GM19452 (cell line): ENCODE measurements at regions not wholly inside any gene's neighbourhood (a gene's known extent, or its start where the extent isn't known, plus 50 kb on each side); places are given as distances from the start of the nearest gene placed in this dataset.
"Not testable (repeated sequence)": the region's sequence is repeated elsewhere in the genome, so short reads cannot be mapped to it uniquely, and the experiment has no call there.

ENCODE experiments used
- ATAC-seq: cut with Tn5 transposase; IDR thresholded peaks from one replicate; pipeline ENCODE4 v1.9.1; 2021; ENCODE audit not compliant: unreplicated experiment

DNA sequence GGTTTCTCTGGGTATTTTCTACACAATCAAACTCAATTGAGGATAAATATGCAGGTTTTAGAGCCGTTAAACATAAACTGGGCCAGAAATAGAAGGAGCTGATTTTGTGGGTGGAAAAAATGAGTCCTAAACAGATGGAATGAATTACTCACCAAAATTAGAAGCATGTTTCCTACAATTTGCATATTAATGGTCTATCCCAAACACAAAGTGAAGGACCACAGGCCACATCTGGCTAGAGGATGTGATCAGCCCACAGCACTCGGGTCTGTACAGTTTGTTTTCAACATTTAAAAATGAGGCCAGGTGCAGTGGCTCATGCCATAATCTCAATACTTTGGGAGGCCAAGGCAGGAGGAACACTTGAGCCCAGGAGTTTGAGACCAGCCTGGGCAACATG lies 296.3 kb downstream of the PREX1 start:
- ATAC-seq: no peak

- no peak for ATAC-seq
Measured at GRCh38 chr20:48530957-48531356, 296.8 kb downstream of the PREX1 start.

DNA sequence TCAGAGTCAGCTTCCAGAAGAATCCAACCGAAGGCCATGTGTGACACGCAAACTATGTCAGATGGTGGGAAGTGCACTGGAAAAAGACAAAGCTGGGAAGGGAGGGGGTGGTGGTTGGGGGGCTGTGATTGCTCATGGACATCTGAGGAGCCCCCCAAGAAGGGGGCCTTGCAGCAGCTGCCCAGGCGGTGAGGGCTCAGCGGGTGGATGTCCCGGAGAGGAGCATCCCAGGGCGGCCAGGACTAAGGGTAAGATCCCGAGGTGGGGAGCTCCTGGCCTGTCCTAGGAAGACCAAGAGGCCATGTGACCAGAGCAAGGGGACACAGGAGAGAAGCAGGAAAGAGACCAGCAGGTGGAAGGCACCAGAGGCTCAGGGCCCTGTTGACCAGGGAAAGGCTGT lies 299.5 kb downstream of the PREX1 start:
- ATAC-seq: no peak

DNA sequence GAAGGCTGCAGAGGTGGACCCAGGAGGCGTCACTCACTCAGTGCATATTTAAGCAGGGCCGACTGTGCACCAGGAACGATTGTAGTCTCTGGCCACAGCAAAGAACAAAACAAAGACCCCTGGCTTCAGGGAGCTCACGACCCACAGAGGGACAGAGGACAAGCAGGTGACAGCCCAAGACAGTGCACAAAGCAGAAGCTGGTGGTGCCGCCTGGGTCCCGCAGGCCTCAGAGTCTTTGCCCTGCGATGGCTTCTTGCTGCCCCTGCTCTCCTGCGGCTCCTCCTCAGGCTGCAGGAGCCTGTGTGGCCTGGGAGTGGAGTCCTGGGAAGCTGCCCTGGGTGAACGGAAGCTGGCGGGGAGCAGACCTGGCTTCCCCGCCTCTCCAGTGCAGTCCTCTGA lies 300.0 kb downstream of the PREX1 start:
- ATAC-seq: no peak

DNA sequence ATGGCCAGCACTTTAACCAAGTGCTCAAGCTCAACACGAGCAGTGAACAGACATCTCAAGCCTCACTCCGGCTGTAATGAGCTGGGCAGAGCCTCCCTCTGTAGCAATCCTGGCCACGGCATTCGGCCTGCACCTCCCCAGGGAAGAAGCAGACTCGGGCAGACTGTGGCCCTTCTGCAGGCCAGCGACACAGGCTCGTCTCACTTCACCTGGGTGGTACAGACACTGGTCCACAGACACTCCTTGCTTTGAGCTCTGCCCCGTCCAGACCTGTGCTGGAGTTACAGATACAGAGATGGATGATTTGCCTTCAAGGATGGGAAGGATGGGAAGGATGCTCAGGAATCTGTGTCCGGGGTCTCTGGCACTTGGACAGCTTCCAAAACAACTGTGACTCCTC lies 300.9 kb downstream of the PREX1 start:
- ATAC-seq: no peak

- no peak for ATAC-seq
Measured at GRCh38 chr20:48525400-48525799, 302.4 kb downstream of the PREX1 start.

DNA sequence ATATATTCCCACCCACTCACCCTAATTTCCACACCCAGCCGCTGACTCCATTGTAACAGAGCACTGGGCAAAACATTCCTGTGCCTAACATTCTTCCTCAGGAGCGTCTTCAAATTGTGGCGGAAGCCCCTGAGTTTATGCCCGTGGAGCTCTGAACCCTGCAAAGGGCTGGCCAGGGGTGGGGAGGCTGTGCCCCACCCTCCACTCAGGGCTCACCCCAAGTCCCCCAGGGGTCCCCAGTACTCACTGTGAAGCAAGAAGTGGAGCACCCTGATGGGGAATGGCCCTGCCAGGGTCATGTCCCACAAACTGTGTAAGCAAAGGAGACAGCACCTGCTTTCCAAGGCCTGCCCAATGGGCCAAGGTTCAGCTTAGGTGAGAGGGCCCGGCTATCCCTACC lies 303.2 kb downstream of the PREX1 start:
- no peak for ATAC-seq

DNA sequence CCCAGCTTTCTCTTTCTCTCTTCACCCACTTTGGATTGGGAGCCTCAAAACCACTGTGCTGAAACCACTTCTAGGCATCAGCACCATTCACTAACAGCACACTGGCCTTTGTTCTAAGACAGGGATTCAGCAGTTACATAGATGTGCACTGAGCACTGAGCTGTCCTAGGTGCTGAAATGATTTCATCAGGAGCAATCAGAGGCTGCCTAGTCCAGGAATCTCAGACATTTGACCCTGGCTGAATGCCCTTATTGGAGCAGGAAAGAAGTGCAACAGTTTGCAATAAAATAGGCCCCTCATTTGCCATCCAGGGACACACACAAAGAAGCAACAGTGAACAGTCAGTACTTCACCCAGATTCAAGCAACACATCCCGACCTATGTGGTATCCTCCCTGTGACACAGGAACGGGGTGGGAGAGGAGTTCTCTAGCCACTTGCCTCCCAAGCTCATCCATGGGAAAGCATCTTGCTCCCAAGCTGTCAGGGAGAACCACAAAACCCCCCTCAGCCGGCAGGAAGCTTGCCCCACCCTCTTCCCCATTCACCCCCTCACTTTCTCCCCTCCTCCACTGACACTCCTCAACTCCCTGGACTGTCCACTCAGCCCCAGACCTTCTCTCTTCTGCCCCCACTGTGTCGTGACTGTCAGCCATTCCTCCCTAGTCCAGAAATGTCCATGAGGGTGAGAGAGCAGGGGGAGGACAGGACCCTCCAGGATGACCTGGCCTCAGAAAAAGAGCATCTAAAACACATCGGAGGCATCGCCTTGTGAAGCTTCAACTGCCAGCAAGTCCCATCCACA lies 304.4 kb downstream of the PREX1 start:
- no peak for ATAC-seq

- no peak for ATAC-seq
Measured at GRCh38 chr20:48521121-48521520, 306.7 kb downstream of the PREX1 start.

GRCh38 chr20:48516196-48516595 lies 311.6 kb downstream of the PREX1 start:
- ATAC-seq: not testable (repeated sequence)

DNA sequence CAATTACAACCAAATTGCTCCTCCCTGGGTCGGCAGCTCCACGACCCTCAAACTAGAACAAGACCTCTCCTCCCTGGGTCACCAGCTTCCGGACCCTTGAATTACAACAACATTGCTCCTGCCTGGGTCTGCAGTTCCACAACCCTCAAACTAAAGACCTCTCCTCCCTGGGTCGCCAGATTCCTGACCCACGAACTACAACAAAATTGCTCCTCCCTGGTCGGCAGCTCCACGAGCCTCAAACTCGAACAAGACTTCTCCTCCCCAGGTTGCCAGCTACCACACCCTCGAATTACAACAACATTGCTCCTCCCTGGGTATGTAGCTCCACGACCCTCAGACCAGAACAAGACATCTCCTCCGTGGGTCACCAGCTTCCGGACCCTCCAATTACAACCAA lies 313.2 kb downstream of the PREX1 start:
- not testable (repeated sequence) for ATAC-seq

DNA sequence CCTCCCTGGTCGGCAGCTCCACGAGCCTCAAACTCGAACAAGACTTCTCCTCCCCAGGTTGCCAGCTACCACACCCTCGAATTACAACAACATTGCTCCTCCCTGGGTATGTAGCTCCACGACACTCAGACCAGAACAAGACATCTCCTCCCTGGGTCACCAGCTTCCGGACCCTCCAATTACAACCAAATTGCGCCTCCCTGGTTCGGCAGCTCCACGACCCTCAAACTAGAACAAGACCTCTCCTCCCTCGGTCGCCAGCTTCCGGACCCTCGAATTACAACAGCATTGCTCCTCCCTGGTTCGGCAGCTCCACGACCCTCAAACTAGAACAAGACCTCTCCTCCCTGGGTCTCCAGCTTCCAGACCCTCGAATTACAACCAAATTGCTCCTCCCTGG lies 315.3 kb downstream of the PREX1 start:
- ATAC-seq: not testable (repeated sequence)

DNA sequence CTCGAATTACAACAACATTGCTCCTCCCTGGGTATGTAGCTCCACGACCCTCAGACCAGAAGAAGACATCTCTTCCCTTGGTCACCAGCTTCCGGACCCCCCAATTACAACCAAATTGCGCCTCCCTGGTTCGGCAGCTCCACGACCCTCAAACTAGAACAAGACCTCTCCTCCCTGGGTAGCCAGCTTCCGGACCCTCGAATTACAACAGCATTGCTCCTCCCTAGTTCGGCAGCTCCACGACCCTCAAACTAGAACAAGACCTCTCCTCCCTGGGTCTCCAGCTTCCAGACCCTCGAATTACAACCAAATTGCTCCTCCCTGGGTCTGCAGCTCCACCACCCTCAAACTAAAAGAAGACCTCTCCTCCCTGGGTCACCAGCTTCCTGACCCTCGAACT lies 322.7 kb downstream of the PREX1 start:
- ATAC-seq: not testable (repeated sequence)

DNA sequence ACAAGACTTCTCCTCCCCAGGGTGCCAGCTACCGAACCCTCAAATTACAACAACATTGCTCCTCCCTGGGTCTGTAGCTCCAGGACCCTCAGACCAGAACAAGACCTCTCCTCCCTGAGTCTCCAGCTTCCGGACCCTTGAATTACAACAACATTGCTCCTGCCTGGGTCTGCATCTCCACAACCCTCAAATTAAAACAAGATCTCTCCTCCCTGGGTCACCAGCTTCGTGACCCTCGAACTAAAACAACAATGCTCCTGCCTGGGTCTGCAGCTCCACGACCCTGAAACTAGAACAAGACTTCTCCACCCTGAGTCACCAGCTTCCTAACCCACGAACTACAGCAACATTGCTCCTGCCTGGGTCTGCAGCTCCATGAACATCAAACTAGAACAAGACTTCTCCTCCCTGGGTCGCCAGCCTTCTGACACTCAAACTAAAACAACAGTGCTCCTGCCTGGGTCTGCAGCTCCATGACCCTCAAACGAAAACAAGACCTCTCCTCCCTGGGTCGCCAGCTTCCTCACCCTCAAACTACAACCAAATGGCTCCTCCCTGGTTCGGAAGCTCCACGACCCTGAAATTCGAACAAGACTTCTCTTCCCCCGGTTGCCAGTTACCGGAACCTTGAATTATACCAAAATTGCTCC lies 324.5 kb downstream of the PREX1 start:
- ATAC-seq: no peak

DNA sequence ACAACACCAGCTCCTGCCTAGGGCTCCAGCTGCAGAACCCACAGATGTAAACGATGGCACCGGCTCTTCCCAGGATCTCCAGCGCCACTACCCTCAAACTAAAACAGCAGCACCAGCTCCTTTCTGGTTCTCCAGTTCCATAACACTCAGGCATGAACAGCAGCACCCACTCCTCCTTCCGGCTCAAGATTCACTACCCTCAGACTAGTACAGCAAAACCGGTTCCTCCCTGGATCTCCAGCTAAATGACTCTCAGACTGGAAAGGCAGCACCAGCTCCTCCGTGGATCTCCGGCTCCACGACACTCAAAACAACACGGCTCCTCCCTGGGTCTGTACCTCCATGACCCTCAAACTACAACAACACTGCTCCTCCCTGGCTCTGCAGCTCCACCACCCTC lies 325.0 kb downstream of the PREX1 start:
- ATAC-seq: no peak

GRCh38 chr20:48502016-48502415 lies 325.8 kb downstream of the PREX1 start:
- no peak for ATAC-seq

DNA sequence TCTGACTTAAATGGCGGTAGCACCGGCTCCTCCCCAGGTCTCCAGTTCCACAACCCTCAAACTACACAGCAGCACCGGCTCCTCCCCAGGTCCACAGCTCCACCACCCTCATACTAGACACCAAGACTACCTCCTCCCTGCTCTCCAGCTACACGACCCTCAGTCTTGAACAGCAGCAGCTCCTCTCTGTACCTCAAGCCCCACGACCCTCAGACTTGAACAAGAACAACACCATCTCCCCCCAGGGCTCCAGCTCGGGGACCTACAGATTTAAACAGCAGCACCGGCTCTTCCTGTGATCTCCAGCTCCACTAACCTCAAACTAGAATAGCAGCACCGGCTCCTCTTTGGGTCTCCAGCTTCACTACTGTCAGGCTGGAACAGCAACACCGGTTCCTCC lies 326.9 kb downstream of the PREX1 start:
- not testable (repeated sequence) for ATAC-seq

GRCh38 chr20:48498939-48499338 lies 328.9 kb downstream of the PREX1 start:
- not testable (repeated sequence) for ATAC-seq

GRCh38 chr20:48498125-48498524 lies 329.7 kb downstream of the PREX1 start:
- ATAC-seq: not testable (repeated sequence)

DNA sequence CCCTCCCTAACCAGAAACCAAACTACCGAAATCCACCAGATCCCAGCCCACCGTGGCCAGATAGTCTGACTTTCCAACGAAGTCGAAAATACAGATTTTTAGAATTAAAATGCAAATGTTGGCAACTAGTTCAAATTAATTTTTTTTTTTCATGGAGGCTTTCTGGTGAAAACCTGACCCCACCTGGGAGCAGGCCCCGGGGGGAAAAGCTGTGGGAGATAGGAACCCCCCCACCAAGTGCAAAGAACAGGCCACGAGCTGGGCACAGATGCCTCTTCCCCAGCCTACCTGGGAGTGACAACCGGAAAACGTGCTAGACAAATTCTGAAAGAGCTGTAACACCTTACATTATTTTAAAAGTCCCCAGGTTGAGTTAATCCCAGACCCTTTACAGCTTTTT lies 333.8 kb downstream of the PREX1 start:
- no peak for ATAC-seq

- ATAC-seq: not testable (repeated sequence)
Measured at GRCh38 chr20:48493331-48493730, 334.5 kb downstream of the PREX1 start.

DNA sequence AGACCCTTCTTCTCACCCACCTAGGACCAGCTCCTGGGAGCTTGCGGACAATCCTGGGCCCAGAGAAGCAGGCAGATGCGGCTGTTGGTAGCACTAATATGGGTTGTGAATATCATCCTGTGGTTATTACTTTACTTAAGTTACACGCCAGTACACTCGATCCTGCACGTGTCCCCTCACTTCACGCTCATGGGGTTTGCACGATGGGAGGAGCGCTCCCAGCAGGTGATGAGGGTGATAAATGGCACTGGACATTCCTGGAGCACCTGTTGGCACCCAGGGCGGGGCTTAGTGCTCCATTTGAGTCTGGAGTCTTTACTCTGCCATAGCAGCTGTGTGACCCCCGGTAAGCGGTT lies 335.1 kb downstream of the PREX1 start:
- no peak for ATAC-seq
